ENCODE measurements at regions not wholly inside any gene's neighbourhood (a gene's known extent, or its start where the extent isn't known, plus 50 kb on each side); places are given as distances from the start of the nearest gene placed in this dataset.

DNA sequence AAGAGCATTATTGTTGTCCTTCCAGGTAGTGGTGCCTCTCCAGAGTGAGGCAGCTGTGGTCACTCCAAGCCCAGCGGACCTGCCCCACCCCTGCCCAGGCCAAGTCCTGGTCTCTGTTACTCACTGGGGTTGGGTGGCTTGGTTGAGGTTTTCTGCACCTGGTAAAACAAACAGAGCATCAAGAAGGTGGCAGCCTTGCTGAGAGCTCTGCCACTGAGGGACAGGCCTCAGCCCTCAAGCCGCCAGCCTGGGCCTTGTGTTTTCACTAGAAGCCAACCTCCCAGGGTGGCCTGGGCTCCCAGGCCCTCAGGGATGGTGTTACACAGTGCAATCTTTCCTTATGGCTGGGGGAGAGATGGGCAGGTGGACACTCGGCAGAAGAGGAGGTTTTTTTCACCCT is 182.7 kb downstream of the BCOR start:
- intact Hi-C loops (cut with micrococcal nuclease), result no loop called here

DNA sequence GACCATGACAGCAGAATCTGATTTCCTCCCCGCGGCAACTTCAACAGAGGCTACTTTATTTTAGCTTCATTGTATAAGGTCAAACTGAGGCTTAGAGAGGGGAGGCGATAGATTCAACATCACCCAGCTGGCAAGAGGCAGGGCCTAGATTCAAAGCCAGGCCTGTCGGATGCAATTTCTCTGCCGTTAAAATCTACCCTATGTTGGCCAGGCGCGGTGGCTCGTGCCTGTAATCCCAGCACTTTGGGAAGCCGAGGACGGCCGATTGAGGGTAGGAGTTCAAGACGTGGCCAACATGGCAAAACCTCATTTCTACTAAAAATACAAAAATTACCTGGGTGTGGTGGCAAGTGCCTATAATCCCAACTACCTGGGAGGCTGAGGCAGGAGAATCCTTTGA is 182.2 kb downstream of the BCOR start:
- intact Hi-C loops (cut with micrococcal nuclease), result no loop called here

DNA sequence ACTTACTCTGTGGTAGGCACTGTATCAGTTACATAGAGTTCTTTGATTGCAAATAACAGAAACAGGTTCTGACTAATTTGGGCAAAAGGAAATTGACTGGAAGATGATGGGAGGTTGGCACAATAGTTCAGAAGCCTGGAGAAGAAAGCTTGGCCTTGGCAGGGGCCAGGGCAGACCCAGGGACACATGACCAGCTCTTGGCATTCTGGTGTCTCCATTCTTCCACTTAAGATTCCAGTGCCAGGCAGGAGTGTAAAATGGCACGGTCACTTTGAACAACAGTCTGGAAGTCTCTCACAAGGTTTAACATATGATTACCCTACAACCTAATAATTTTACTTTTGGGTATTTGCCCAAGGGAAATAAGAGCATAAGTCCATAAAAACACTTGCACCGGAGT is 175.9 kb downstream of the BCOR start:
- intact Hi-C loops (cut with micrococcal nuclease), result no loop called here

DNA sequence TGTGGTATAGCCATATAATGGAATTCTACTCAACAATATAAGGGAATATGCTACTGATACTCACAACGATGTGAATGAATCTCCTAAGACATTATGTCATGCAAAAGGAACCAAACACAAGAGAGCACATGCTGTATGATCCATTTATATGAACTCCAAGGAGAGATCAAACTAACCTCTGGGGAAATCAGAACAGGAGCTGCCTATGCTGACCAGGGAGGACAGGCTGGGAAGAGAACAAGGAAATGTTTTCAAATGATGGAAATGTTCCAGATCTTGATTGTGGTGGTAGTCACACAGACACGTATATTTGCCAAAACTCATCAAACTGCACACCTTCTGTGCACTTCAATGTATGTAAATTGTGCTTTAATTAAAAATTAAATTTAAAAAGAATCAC is 175.3 kb downstream of the BCOR start:
- intact Hi-C loops (cut with micrococcal nuclease), result no loop called here

DNA sequence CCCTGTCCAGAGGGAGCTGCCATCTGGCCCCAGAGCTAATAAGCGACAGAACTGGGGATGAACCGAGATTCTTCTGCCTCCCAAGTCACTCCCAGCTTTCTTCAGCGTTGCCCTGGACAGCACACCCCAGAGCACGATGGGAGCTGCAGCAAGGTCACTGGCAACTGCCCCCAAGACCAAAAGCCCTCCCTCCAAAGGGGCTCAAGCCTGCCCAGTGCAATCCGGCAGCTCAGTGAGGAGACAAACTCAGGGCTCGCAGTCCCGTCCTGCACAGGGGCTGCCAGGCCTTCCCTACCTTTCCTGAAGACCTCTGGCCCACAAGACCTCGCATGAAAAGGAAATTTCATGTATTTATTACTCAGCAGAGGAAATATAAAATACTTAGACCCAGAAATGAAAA is 174.8 kb downstream of the BCOR start:
- intact Hi-C loops (cut with micrococcal nuclease), result no loop called here

DNA sequence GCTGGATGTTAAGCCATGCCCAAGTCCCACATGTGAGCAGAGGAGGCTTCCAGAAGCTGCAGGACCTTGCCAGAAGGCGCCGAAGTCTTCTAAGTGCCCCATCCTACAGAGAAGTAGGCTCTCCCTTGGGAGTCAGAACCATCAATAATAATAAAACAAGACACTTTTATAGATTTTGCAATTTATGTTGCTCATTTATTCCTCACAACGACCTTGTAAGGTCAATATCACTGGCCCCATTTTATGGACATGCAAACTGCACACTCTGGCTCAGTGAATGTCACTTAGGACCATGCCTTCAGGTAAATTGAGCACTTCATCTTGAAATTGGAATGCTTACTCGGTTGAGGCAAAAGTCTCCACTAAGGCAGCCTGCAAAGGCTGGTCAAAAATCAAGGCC is 170.4 kb downstream of the BCOR start:
- intact Hi-C loops (cut with micrococcal nuclease), result no loop called here

DNA sequence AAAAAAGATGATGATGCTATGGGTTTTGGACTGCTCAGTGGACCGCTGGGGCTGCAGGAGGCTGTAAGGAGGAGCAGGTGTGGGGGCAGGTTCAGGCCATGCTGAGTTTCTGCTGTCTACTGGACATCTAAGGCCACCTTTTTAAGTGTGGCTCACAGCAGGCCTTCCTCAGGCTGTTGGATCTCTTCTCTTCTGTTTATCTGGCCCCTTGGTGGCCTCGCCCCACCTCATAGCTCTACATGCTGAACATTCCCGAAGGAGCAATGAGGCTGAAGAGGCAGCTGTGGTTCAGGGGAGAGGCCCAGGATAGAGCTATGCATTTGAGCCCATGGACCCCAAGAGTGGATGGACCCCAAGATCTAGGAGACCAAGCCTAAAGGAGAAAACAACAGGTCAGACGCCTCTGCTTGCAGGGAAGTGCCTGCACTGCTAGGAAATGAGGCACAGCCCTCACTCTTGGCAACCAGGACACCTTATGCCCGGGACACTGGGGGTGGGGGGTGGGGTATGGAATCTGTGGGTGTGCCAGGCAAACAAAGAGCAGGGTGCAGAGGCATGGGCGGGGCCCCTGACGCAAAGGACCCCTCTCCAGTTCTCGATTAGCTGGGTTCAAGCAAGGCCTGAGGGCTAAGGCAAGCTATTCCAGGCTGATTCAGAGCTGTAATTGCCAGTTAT is 168.9 kb downstream of the BCOR start:
- intact Hi-C loops (cut with micrococcal nuclease), result no loop called here

DNA sequence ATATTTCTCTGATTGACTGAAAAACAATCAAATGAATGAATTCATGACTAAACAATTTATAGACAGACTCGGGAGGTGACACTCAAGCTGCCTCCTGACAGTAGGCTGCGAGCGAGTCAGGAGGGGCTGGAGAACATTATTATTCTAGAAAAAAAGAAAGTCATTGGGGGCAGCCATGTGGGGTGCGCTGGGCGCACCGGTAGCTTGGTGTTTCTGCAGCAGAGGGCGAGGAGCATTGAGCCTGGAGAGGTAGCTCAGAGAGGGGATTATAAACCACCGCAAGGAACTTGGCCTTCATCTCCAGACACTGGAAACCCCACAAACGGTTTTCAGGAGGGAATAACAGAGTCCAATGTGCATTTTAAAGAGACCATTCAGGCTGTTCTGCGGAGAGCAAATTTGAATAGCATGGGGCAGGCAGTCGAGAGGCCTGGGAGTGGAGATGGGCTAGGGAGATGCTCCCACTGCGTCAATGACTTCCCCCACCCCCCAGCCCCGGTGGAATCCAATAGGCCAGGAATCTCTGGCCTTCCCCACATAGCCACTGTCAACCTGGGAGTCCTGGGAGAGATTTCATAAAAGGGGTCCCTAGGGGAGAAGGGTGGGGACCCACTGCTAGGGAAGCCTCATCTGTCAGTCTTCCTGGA is 168.3 kb downstream of the BCOR start:
- intact Hi-C loops (cut with micrococcal nuclease), result no loop called here

DNA sequence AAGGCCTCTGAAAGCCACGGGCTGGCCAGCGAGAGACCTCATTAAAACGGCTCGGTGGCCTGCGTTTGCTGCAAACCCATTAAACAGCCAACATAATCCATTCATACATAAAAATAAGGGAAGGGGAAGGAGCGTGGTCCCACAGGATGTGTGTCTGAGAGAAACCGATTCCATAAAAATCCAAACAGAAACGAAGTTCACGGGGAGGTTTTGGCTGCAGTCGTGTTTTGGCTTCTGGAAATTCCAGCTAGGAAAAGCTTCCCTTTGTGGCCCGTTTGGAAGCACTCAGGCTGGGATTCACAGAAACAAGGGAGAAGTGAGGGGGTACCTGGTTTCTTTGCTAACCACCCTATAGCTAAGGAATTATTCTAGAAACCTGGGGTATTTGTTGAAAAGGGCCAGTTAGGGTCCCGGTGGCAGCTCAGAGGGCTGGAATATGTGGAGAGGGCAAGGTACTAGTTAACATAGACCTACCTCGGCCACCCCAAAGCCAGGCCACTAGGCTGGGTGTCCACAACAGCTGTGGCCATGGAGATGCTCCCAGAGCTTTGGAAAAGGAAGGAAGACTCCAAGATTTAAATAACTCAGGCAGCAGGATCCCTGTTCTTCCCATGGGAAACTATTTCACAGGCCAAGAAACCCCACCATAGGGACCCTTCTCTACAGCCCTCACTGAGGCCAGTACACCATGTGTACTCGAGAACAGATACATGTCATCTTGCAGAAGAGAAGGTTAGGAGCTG is 166.8 kb downstream of the BCOR start:
- intact Hi-C loops (cut with micrococcal nuclease), result no loop called here

DNA sequence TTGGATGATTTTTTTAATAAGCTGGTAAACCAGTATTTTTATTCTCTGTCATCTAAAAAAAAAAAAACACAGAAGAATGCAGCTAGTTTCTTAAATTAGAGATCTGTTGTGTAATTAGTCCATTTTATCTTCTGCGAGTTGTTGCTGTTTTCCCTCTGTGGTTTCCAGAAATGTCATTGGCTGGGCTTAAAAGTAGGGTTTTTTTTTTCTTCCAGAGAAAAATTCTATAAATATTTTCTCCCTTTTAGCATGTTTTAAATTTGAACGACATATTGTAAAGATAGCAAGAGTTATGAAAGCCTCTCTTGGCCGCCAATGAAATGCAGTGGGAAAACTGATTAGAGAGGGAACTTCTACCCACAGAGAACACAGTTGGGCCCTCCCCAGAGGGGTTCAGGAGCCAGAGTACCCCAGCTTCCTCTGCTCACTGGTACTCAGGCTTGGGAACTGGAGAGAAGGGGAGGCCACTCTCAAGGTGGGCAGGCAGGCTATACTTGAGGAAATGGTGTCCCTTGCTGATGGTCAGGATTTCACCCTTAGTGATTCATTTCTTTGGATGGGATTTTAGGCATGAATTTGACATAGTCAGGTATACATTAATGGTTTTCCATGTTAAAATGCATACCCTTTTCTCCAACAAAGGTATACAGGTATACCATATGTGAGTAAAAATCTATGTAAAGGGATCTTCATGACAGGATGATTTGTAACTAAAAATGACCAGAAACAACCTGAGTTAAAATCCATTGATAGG is 166.1 kb downstream of the BCOR start:
- intact Hi-C loops (cut with micrococcal nuclease), result no loop called here

DNA sequence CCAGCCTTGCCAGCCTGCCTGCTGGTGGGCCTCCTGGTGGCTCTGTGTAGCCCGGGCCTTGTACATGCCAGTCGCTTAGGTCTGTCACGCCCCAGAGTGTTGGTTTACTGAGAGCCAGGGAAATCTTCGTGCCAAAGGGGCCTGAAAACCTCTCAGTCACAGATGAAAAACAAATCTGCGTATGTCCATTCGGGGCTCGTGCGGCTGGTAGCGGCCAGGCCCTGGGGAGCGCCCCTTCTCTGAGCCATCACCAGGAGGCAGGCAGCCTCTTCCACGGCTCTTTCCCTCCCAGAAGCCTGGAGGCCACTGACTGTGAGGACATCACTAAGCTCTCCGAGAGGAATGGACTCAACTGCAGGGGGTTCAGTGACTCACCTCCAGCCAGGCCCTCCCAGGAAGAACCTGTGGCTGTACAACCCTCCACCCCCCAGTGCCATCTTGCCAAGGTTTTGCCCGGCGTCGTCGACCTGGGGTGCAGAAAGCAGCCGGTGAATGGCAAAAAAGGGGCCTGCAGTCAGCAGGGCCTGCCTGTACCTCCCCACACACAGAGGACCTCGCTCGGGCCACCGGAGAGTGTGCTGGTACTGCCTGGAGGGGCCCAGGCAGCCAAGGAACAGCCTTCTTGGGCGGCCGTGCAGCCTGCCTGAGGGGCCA is 162.2 kb downstream of the BCOR start:
- intact Hi-C loops (cut with micrococcal nuclease), result no loop called here

DNA sequence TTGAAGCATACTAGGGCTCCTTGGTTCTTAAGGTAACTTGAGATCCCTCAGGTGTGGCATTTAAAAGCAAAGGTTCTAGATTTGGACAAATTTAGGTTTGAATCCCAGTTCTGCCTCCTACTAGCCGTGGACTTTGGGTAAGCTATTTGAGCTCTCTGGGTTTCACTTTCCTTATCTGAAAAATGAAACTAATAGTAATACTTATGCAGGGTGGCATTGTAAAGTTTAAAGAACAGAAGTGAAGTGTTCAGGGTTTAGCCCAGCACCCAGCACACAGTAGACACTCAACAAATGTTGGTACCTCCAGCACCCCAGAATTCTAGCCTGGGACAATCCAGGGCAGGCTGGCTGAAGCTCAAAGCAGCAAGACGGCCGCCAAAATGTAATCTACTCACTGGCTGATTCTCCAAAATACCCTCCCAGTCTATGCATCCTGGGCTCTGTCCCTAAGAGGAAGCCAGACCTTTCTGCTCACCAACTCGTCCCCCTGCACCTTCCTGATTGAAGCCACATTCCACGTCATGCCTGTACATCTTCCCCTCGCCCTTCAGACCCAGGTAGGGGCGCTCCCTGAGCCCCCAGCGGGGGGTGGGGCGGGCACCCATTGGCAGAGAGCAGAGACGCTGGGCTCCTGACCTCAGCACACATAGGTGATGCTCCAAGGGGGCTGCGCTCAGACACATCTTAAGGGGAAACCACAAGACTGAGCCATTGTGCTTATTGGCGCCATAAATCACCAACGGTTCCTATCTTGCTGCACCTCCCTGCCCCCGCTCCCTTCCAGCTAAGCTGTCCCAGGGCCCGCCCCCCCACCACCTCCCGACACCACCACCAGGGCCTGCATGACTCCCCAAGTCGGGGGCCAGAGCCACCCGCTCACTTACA is 160.6 kb downstream of the BCOR start:
- intact Hi-C loops (cut with micrococcal nuclease), result no loop called here

DNA sequence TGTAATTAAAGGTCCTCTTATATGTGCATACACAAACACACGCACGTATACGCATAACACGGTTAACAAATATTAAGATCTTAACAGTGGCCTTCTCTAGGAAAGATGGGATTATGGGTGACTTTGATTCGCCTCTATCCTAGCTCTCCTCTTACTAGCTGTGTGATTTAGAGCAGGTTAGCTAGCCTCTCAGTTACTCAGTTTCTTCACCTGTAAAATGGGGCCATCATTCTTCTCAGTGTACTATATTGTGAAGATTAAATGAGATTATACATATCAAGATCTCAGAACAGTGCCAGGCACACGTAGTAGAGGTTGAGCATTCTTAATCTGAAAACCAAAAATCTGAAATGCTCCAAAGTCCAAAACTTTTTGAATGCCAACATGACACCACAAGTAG is 159.3 kb downstream of the BCOR start:
- intact Hi-C loops (cut with micrococcal nuclease), result no loop called here

DNA sequence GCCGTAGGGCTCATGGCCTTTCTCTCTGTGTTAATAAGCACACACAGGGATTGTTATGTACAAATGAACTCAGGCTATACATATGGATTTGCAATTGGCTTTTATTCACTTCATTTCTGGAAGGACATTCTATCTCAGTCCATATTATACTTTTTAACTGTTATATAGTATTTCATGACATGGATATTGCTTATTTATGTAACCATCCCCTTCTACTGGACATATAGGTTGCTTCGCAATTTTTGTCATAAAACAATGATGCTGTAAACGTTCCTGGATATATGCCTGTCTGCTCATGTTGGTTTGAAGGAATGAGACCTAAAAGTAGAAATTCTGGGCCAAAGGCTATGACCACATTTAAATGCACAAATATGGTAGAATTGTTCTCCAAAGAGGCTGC is 158.1 kb downstream of the BCOR start:
- intact Hi-C loops (cut with micrococcal nuclease), result no loop called here

DNA sequence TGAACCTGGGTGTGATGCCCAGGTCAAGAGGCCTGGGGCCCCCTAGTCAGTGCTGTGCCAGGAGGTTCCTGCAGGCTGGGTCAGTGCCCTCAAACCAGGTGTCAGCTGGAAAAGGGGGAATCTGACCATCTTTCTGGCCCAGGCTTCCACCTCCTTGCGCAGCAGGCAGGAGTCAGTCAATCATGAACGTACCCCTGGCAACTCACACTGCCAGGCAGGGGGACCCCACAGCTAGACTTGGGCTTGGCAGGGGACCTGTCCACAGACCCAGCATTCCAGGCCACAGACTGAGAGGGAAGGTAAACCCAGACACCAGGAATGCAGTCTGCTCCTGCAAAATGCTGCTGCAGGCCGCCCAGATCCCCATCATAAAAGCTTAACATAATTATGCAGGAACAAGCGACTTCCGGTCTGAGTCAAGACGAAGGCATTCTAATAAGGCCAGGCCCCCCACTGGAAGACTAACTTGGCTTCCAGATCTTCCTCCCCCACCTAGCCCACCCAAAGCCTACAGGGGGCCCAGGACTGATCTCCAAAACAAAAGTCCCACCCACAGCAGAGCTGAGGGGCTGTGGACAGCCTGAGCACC is 156.3 kb downstream of the BCOR start:
- intact Hi-C loops (cut with micrococcal nuclease), result no loop called here

DNA sequence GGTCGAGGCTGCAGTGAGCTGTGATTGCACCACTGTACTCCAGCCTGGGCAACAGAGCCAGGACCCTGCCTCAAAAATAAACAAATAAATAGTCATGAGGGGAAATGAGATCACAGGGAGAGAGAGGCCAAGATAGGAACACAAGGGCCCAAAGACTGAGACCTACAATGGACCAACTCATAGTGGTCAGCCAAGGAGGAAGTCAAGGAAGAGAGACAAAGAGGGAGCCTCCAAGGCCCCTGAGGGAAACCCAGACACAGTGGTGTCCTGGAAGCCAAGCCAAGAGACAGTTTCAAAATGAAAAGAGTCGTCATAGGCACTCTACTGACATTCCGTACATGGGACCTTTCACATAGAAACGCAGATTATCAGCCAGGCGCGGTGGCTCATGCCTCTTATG is 153.3 kb downstream of the BCOR start:
- intact Hi-C loops (cut with micrococcal nuclease), result no loop called here

DNA sequence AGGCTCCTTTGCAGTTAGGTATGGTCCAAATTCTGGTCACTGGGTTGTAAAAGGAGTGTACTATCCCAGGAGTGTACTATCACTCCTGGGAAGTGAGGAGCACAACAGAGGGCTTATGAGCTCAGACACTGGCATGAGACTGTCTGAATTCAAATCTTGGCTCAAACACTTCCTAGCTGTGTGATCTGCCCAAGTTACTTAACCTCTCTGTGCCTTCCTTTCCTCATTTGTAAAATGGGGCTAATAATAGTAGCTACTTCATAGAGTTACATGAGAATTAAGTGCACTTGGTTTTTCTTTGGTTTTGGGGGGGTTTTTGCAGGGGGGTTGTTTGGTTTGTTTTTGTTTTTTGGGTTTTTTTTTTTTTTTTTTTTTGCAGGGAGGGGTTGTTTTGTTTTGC is 152.0 kb downstream of the BCOR start:
- intact Hi-C loops (cut with micrococcal nuclease), result no loop called here

DNA sequence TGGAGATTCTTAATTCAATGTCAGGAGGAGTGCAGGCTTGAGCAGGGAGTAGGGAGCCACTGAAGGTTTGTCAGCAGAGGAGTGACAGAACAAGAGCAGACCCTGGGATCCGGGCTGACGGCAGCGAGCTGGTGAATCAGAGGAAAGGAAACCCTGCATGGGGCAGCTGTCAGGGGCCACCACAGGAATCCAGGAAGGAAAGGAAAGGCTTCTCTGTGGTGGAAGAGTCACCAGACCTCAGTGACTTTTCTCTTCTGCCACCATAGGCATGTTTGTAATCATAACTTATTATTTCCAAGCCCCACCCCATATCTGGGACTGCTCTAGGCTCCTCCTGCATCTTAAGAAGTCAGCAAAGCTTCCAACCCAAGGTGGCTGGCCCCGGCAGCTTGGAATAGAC is 150.9 kb downstream of the BCOR start:
- intact Hi-C loops (cut with micrococcal nuclease), result no loop called here

DNA sequence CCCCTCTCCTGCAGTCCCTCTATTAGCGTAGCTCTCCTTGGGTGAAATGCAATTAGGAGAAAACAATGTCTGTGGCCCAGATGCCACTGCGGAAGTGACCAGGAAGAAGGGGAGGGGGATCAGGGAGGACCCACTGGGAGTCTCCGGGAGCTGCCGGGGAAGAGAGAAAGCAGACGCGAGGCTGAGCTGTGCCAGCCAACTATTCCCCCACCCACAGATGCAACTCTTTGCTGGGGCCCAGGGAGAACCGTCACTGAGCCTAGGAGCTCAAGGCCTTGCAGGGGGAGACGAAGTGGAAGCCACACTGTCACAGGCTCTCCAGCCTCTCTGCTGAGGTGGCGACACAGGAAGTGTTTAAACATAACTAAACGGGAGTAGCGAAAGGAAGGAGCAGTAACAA is 149.2 kb downstream of the BCOR start:
- intact Hi-C loops (cut with micrococcal nuclease), result no loop called here

DNA sequence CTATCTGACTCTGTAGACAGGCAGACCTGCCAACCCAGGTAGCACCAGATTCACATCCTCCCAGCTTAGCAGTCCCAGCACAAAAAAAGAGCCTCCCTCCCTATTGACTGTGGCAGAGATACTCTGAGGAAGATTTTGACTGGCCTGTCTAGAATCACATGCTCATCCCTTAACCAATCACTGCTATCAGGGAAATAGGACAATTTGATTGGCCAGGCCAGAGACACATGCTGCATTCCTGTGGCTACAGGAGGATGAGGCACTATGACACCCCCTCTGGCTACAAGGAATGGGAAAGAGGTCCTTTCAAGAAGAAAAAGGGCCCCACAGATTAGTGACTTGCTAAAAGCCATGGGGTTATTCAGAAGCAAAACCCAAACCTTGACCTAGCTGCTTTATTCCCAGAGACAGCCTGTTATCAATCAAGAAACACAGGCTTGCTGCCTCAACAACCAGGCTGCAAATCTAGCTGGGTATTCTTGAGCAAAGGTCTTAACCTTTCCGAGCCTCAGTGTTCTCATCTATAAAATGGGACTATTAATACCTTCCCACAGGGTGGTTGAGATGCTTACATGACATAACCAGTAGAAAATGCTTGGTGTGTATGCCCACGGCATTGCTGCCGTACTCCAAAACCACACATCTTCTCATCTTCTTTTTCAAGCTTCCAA is 147.6 kb downstream of the BCOR start:
- intact Hi-C loops (cut with micrococcal nuclease), result no loop called here
